H1 (cell line): ENCODE measurements at regions not wholly inside any gene's neighbourhood (a gene's known extent, or its start where the extent isn't known, plus 50 kb on each side); places are given as distances from the start of the nearest gene placed in this dataset.

Experiments used
- CTCF ChIA-PET: fragments of 300-600 bp; sonication (Branson Sonifier 250); formaldehyde crosslinking; loops from one replicate; lab custom pipeline; 2021; ENCODE audit not compliant: partially characterized antibody; lab: Charles Lee
- POLR2A ChIA-PET: fragments of 300-600 bp; sonication (Branson Sonifier 250); formaldehyde crosslinking; loops from one replicate; lab custom pipeline; 2021; ENCODE audit warnings: inconsistent platforms; ENCODE audit not compliant: partially characterized antibody; lab: Charles Lee
- DNase-seq, 2 experiments: peaks; one replicate each; pipeline versions ENCODE4 v3.0.0 to v3.0.0-alpha.2; 2010 to 2022; ENCODE audit warnings: low spot score in 2 of 2, low read depth in 1 of 2, mixed read lengths in 1 of 2
- FAIRE-seq: peaks from 2 replicates; lab custom pipeline; 2011; peaks lifted over from hg19 to GRCh38; lab: Jason Lieb, UNC
- H2AFZ ChIP-seq: 2 replicates; pipeline ENCODE4 v1.8.1; 2012; ENCODE audit warnings: low read length, inconsistent platforms
- H2AK5ac ChIP-seq: 2 replicates; pipeline ENCODE4 v1.6.1; 2013; ENCODE audit warnings: low read depth, low read length
- H2BK120ac ChIP-seq: replicated peaks from 2 replicates; pipeline ENCODE3; 2013; ENCODE audit warnings: low read depth, low read length, inconsistent platforms
- H2BK12ac ChIP-seq: 2 replicates; pipeline ENCODE4 v1.6.1; 2013; ENCODE audit warnings: low read depth, low read length
- H2BK15ac ChIP-seq: 2 replicates; pipeline ENCODE4 v1.6.1; 2013; ENCODE audit warnings: low read length
- H2BK20ac ChIP-seq: 2 replicates; pipeline ENCODE4 v1.6.1; 2013; ENCODE audit warnings: low read length
- H2BK5ac ChIP-seq: 2 replicates; pipeline ENCODE4 v1.6.1; 2013; ENCODE audit warnings: low read depth, low read length
- H3K14ac ChIP-seq: 2 replicates; pipeline ENCODE4 v1.6.1; 2013; ENCODE audit warnings: inconsistent platforms; ENCODE audit not compliant: insufficient read length
- H3K18ac ChIP-seq: 2 replicates; pipeline ENCODE4 v1.6.1; 2013; ENCODE audit warnings: low read length; ENCODE audit errors: extremely low read depth
- H3K23ac ChIP-seq: 2 replicates; pipeline ENCODE4 v1.6.1; 2013; ENCODE audit warnings: inconsistent platforms; ENCODE audit not compliant: insufficient read length
- H3K23me2 ChIP-seq: 2 replicates; pipeline ENCODE4 v1.6.1; 2013; ENCODE audit warnings: low read depth, low read length
- H3K27ac ChIP-seq: 2 replicates; pipeline ENCODE4 v1.6.1; 2011; ENCODE audit warnings: low read depth, low read length, inconsistent platforms
- H3K27me3 ChIP-seq, 4 experiments: replicated peaks in 1 of 4; 1 replicate in 1 of 4; 2 replicates in 3 of 4; pipeline versions ENCODE4 v1.6.1 to v1.8.1; 2011 to 2013; ENCODE audit warnings: low read length in 3 of 4, mild to moderate bottlenecking in 3 of 4, inconsistent platforms in 2 of 4, mixed read lengths in 2 of 4, moderate library complexity in 1 of 4; ENCODE audit not compliant: control insufficient read depth in 3 of 4, insufficient read depth in 3 of 4; ENCODE audit errors: extremely low read depth in 1 of 4
- H3K36me3 ChIP-seq, 4 experiments: 2 replicates each; pipeline versions ENCODE4 v1.6.1 to v1.8.1; 2011 to 2013; ENCODE audit warnings: mild to moderate bottlenecking in 4 of 4, low read length in 3 of 4, moderate library complexity in 2 of 4, control low read depth in 1 of 4, inconsistent platforms in 1 of 4; ENCODE audit not compliant: insufficient read depth in 4 of 4, control insufficient read depth in 2 of 4
- H3K4ac ChIP-seq: replicated peaks from 2 replicates; pipeline ENCODE3; 2013; ENCODE audit warnings: low read length, low read depth, mixed read lengths, inconsistent platforms; ENCODE audit not compliant: insufficient read length
- H3K4me1 ChIP-seq, 4 experiments: replicated peaks in 1 of 4; 1 replicate in 1 of 4; 2 replicates in 3 of 4; pipeline versions ENCODE4 v1.6.1 to v1.8.1; 2011 to 2013; ENCODE audit warnings: low read length in 3 of 4, inconsistent platforms in 2 of 4, mixed read lengths in 1 of 4; ENCODE audit not compliant: insufficient read depth in 4 of 4, control insufficient read depth in 3 of 4
- H3K4me2 ChIP-seq, 2 experiments: 2 replicates each; pipeline versions ENCODE4 v1.6.1 to v1.8.1; 2011 to 2013; ENCODE audit warnings: low read depth in 2 of 2, low read length in 2 of 2, control low read depth in 1 of 2, inconsistent platforms in 1 of 2, mild to moderate bottlenecking in 1 of 2; ENCODE audit not compliant: insufficient read depth in 1 of 2
- H3K4me3 ChIP-seq, 4 experiments: fragments of 200-600, 300-600 bp in 1 of 4; sonication (generic), shearing (Covaris generic), sonication (Bioruptor Twin) in 1 of 4; 2 replicates each; pipeline versions ENCODE4 v1.5.1 to v1.8.1; 2011 to 2016; ENCODE audit warnings: low read length in 4 of 4, low read depth in 3 of 4, control low read depth in 2 of 4, inconsistent platforms in 2 of 4, mild to moderate bottlenecking in 2 of 4, mixed read lengths in 1 of 4, moderate library complexity in 1 of 4; ENCODE audit not compliant: insufficient read depth in 2 of 4; ENCODE audit errors: extremely low read depth in 1 of 4
- H3K56ac ChIP-seq: replicated peaks from 2 replicates; pipeline ENCODE3; 2013; ENCODE audit warnings: low read depth, mild to moderate bottlenecking, mixed read lengths, low read length, inconsistent platforms; ENCODE audit not compliant: insufficient read length
- H3K79me1 ChIP-seq: 2 replicates; pipeline ENCODE4 v1.6.1; 2013; ENCODE audit warnings: low read depth, low read length, control low read depth
- H3K79me2 ChIP-seq, 2 experiments: 2 replicates each; pipeline versions ENCODE4 v1.6.1 to v1.8.1; 2012 to 2013; ENCODE audit warnings: low read length in 2 of 2, mild to moderate bottlenecking in 2 of 2, inconsistent platforms in 1 of 2; ENCODE audit not compliant: insufficient read depth in 2 of 2, control insufficient read depth in 1 of 2
- H3K9ac ChIP-seq, 4 experiments: replicated peaks in 1 of 4; 1 replicate in 1 of 4; 2 replicates in 3 of 4; pipeline versions ENCODE4 v1.6.1 to v1.8.1; 2011 to 2013; ENCODE audit warnings: low read depth in 3 of 4, low read length in 3 of 4, control low read depth in 2 of 4, mild to moderate bottlenecking in 2 of 4, moderate library complexity in 2 of 4, inconsistent platforms in 1 of 4; ENCODE audit errors: extremely low read depth in 1 of 4
- H3K9me3 ChIP-seq, 2 experiments: 2 replicates each; pipeline versions ENCODE4 v1.6.1 to v1.8.1; 2012 to 2013; ENCODE audit warnings: mild to moderate bottlenecking in 2 of 2, moderate library complexity in 2 of 2, control low read depth in 1 of 2, inconsistent platforms in 1 of 2, low read depth in 1 of 2, low read length in 1 of 2, mixed read lengths in 1 of 2; ENCODE audit not compliant: insufficient read depth in 2 of 2
- H4K20me1 ChIP-seq, 2 experiments: replicated peaks in 1 of 2; 2 replicates each; pipeline versions ENCODE3 to v1.8.1; 2011 to 2013; ENCODE audit warnings: inconsistent platforms in 2 of 2, low read length in 2 of 2, mild to moderate bottlenecking in 1 of 2; ENCODE audit not compliant: insufficient read depth in 2 of 2, control insufficient read depth in 1 of 2
- H4K5ac ChIP-seq: 2 replicates; pipeline ENCODE4 v1.6.1; 2013; ENCODE audit warnings: low read length, low read depth, mixed read lengths, inconsistent platforms; ENCODE audit not compliant: insufficient read length
- H4K8ac ChIP-seq: 2 replicates; pipeline ENCODE4 v1.8.0; 2013; ENCODE audit warnings: mild to moderate bottlenecking, moderate library complexity, low read length, inconsistent platforms; ENCODE audit not compliant: insufficient read depth; ENCODE audit errors: extremely low read depth
- H4K91ac ChIP-seq: replicated peaks from 2 replicates; pipeline ENCODE3; 2013; ENCODE audit warnings: low read length, mixed read lengths, inconsistent platforms; ENCODE audit not compliant: insufficient read length
- HDAC6 ChIP-seq: IDR thresholded peaks from one replicate; pipeline ENCODE4 v1.7.1; 2012; ENCODE audit warnings: low read depth, mild to moderate bottlenecking, inconsistent platforms, low read length, moderate library complexity
- WGBS, 2 experiments: shearing (Covaris generic) in 1 of 2; methylation state at CpG; one replicate each; pipeline versions ENCODE4 v1.1.6 to v1.1.7; 2013 to 2015; ENCODE audit warnings: low lambda C conversion rate in 2 of 2, mixed read lengths in 2 of 2, inconsistent platforms in 1 of 2, low coverage in 1 of 2, missing lambda C conversion rate in 1 of 2; ENCODE audit not compliant: insufficient replicate concordance in 2 of 2, insufficient coverage in 1 of 2, insufficient read length in 1 of 2; ENCODE audit errors: extremely low coverage in 1 of 2, missing lambda C conversion rate in 1 of 2; 5-methylcytosine and 5-hydroxymethylcytosine counted together

DNA sequence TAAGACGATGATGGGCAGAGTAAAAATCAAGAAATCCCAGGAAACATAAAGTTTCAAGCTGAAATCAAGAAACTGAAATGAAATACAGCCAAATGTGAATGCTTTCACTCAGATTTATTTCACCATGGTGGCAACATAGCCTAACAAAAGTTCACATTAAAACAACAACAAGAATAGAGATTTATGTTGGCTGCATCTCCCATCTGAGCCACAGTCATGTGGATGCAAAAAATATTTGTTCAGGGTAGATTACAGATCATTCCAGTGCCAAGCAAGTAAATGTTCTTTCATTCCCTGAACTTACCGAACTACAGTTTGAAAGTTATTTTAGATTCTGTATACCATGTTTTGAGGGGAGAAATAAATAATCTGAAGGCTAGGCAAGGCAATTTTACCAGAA lies 159.9 kb upstream of the TMTC1 start:
- H3K79me2 ChIP-seq: no peaks in the 10 kb centered on the region
- H2BK120ac ChIP-seq: no peak overlapping the region
- H2AFZ ChIP-seq: no peak overlapping the region
- no peak for TF ChIP-seq HDAC6
- H2AK5ac ChIP-seq: no peak overlapping the region
- no peak overlapping the region for H3K18ac ChIP-seq
- DNase-seq: no peak
- no peak overlapping the region for H4K91ac ChIP-seq
- FAIRE-seq: no peak
- no peak overlapping the region for H3K9ac ChIP-seq
- H3K27ac ChIP-seq: no peak overlapping the region
- H3K4me1 ChIP-seq: no peaks in the 10 kb centered on the region
- no peak overlapping the region for H2BK5ac ChIP-seq
- no peak overlapping the region for H4K8ac ChIP-seq
- WGBS, 2 experiments: 93% methylated on average over 2 of the region's 2 CpGs; no CpG with 5 or more reads in 1 of the 2 experiments
- ChIA-PET POLR2A (no interaction called here), CTCF (interaction anchor here (0.6 to 1.1 kb wide), 3 partner anchors 27 to 495 kb away, joined by 3 to 4 read pairs (median 4); no protein-coding TSS in a partner anchor)
- H2BK20ac ChIP-seq: no peak overlapping the region
- H3K14ac ChIP-seq: no peak overlapping the region
- no peaks in the 10 kb centered on the region for H3K27me3 ChIP-seq
- no peak overlapping the region for H3K4ac ChIP-seq
- H3K36me3 ChIP-seq: no peaks in the 10 kb centered on the region
- no peak overlapping the region for H2BK15ac ChIP-seq
- H3K23ac ChIP-seq: no peak overlapping the region
- H3K9me3 ChIP-seq: no peaks in the 10 kb centered on the region
- H3K79me1 ChIP-seq: no peaks in the 10 kb centered on the region
- no peak overlapping the region for H2BK12ac ChIP-seq
- no peak overlapping the region for H4K5ac ChIP-seq
- H3K56ac ChIP-seq: no peak overlapping the region
- H3K4me2 ChIP-seq: no peak overlapping the region
- H3K4me3 ChIP-seq: no peak overlapping the region
- no peaks in the 10 kb centered on the region for H4K20me1 ChIP-seq
- H3K23me2 ChIP-seq: no peaks in the 10 kb centered on the region
